MM.1S (cell line): ENCODE measurements at regions not wholly inside any gene's neighbourhood (a gene's known extent, or its start where the extent isn't known, plus 50 kb on each side); places are given as distances from the start of the nearest gene placed in this dataset.

Experiments
- DNase-seq: peaks from one replicate; pipeline ENCODE4 v3.0.0-alpha.2; 2015
- H2AFZ ChIP-seq: fragments of 300-600 bp; sonication (generic); 2 replicates; pipeline ENCODE4 v1.6.0; 2016; ENCODE audit warnings: antibody characterized with exemption, low read length
- H3F3A ChIP-seq: fragments of 300-600 bp; sonication (generic); 2 replicates; pipeline ENCODE4 v1.6.1; 2016; ENCODE audit warnings: mild to moderate bottlenecking, antibody characterized with exemption, low read length, moderate library complexity, mixed read lengths; ENCODE audit not compliant: insufficient read depth
- H3K27ac ChIP-seq: fragments of 300-600 bp; sonication (generic); 2 replicates; pipeline ENCODE4 v1.5.1; 2016; ENCODE audit warnings: mild to moderate bottlenecking, low read length
- H3K27me3 ChIP-seq: fragments of 300-600 bp; sonication (generic); replicated peaks from 2 replicates; pipeline ENCODE4 v1.6.0; 2016; ENCODE audit warnings: low read length; ENCODE audit not compliant: insufficient read depth
- H3K36me3 ChIP-seq: fragments of 300-600 bp; sonication (generic); replicated peaks from 2 replicates; pipeline ENCODE4 v1.6.1; 2016; ENCODE audit warnings: mild to moderate bottlenecking, low read length, mixed read lengths; ENCODE audit not compliant: insufficient read depth
- H3K4me1 ChIP-seq: fragments of 300-600 bp; sonication (generic); 2 replicates; pipeline ENCODE4 v1.6.1; 2016; ENCODE audit warnings: low read length, mixed read lengths
- H3K4me2 ChIP-seq: fragments of 300-600 bp; sonication (generic); 2 replicates; pipeline ENCODE4 v1.6.0; 2016; ENCODE audit warnings: low read depth, low read length
- H3K4me3 ChIP-seq: fragments of 300-600 bp; sonication (generic); 2 replicates; pipeline ENCODE4 v1.5.1; 2016; ENCODE audit warnings: low read length, mixed read lengths
- H3K79me2 ChIP-seq: fragments of 300-600 bp; sonication (generic); 2 replicates; pipeline ENCODE4 v1.6.1; 2016; ENCODE audit warnings: mixed run types, low read length, mixed read lengths
- H3K9ac ChIP-seq: fragments of 300-600 bp; sonication (generic); 2 replicates; pipeline ENCODE4 v1.6.1; 2016; ENCODE audit warnings: low read length, mixed read lengths
- H3K9me2 ChIP-seq: fragments of 300-600 bp; sonication (generic); replicated peaks from 2 replicates; pipeline ENCODE4 v1.6.1; 2016; ENCODE audit warnings: mild to moderate bottlenecking, low read length, mixed read lengths; ENCODE audit not compliant: insufficient read depth
- H3K9me3 ChIP-seq: fragments of 300-600 bp; sonication (generic); replicated peaks from 2 replicates; pipeline ENCODE4 v1.6.1; 2016; ENCODE audit warnings: mild to moderate bottlenecking, low read length, mixed read lengths; ENCODE audit not compliant: insufficient read depth
- H4K20me1 ChIP-seq: fragments of 300-600 bp; sonication (generic); 2 replicates; pipeline ENCODE4 v1.6.1; 2016; ENCODE audit warnings: mild to moderate bottlenecking, low read length, moderate library complexity, mixed read lengths; ENCODE audit not compliant: insufficient read depth
- CTCF ChIP-seq: fragments of 300-600 bp; sonication (generic); IDR thresholded peaks from 2 replicates; pipeline ENCODE4 v1.5.1; 2016; ENCODE audit warnings: antibody characterized with exemption, low read length, mixed read lengths
- EZH2 ChIP-seq: fragments of 300-600 bp; sonication (generic); optimal IDR thresholded peaks from 2 replicates; pipeline ENCODE3; 2017; ENCODE audit warnings: low read depth, mild to moderate bottlenecking, antibody characterized with exemption, low read length, mixed read lengths
- EZH2phosphoT487 ChIP-seq: fragments of 300-600 bp; sonication (generic); IDR thresholded peaks from 2 replicates; pipeline ENCODE4 v1.6.1; 2018; ENCODE audit warnings: antibody characterized with exemption, low read length

GRCh38 chr2:223155956-223156355, 104.0 kb downstream of the KCNE4 start:
- H3K9me3 ChIP-seq, result no peaks in the 10 kb centered on the region
- H3K36me3 ChIP-seq, result no peaks in the 10 kb centered on the region
- H3K27me3 ChIP-seq, result no peaks in the 10 kb centered on the region
- no peaks in the 10 kb centered on the region for H4K20me1 ChIP-seq
- H3F3A ChIP-seq, result no peaks in the 10 kb centered on the region
- H3K4me2 ChIP-seq, result no peak overlapping the region
- TF ChIP-seq EZH2phosphoT487, result no peak
- no peak for TF ChIP-seq CTCF
- TF ChIP-seq EZH2, result no peak
- H3K4me1 ChIP-seq, result no peaks in the 10 kb centered on the region
- no peak overlapping the region for H3K9ac ChIP-seq
- H3K27ac ChIP-seq, result no peak overlapping the region
- no peak overlapping the region for H2AFZ ChIP-seq
- no peak for DNase-seq
- no peaks in the 10 kb centered on the region for H3K9me2 ChIP-seq
- no peaks in the 10 kb centered on the region for H3K79me2 ChIP-seq
- H3K4me3 ChIP-seq, result no peak overlapping the region

GRCh38 chr2:223161873-223162458, 110.0 kb downstream of the KCNE4 start:
- no peak overlapping the region for H2AFZ ChIP-seq
- H3K9ac ChIP-seq, result no peak overlapping the region
- H3K4me2 ChIP-seq, result no peak overlapping the region
- H3K36me3 ChIP-seq, result no peaks in the 10 kb centered on the region
- H3K9me2 ChIP-seq, result no peaks in the 10 kb centered on the region
- no peaks in the 10 kb centered on the region for H3K9me3 ChIP-seq
- TF ChIP-seq EZH2phosphoT487 (no peak), CTCF (no peak), EZH2 (no peak)
- no peaks in the 10 kb centered on the region for H3K27me3 ChIP-seq
- H3K4me3 ChIP-seq, result no peak overlapping the region
- H4K20me1 ChIP-seq, result no peaks in the 10 kb centered on the region
- no peaks in the 10 kb centered on the region for H3K79me2 ChIP-seq
- H3K4me1 ChIP-seq, result peaks cover 2% of the 10 kb centered on the region; the same call in 1 of the 2 replicates
- no peak for DNase-seq
- no peak overlapping the region for H3K27ac ChIP-seq
- H3F3A ChIP-seq, result no peaks in the 10 kb centered on the region

DNA sequence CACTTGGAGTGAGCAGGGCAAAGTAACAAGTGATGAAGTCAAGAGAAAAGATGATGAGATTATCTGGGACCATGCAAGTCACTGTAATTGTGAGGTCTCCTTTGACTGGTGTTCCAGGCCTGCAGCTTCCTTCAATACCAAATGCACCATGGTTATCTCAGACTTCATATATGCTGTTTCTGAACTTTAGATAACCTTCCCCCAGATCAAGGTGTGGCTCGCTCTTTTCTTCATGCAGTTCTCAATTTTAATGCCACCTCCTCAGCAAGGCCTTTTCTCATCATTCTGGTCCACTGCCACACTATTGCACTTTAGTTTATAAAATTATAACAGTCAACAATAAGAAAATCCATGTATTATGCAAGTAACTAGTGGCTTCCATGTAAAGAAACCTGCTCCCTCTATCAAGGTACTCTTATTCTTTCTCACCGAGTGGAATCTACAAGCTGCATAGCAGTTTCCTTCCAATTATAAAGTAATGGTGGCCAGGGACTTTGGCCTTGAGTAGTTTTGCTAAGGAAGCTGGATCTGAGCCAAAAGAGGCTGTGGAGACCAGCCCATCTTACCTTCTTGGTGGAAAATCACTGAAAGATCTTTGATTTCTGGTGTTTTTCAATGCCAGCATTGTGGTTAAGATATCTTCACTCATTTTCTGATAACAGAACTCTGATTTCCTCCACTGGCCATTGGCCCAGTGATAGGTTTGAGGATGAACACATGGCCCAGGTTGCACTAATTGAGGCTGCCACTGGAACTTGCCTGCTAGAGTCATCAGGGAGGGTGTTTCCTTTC, 113.6 kb downstream of the KCNE4 start:
- TF ChIP-seq EZH2 (no peak), CTCF (no peak), EZH2phosphoT487 (no peak)
- no peak overlapping the region for H3K9ac ChIP-seq
- H3F3A ChIP-seq, result no peaks in the 10 kb centered on the region; the same call in 1 of the 2 replicates
- no peaks in the 10 kb centered on the region for H3K79me2 ChIP-seq
- H3K36me3 ChIP-seq, result no peaks in the 10 kb centered on the region
- no peaks in the 10 kb centered on the region for H3K9me3 ChIP-seq
- H4K20me1 ChIP-seq, result no peaks in the 10 kb centered on the region
- H3K27me3 ChIP-seq, result no peaks in the 10 kb centered on the region
- H3K4me2 ChIP-seq, result no peak overlapping the region
- H3K4me1 ChIP-seq, result peaks cover 10% of the 10 kb centered on the region; the same call in 1 of the 2 replicates
- no peak overlapping the region for H3K4me3 ChIP-seq
- no peak overlapping the region for H3K27ac ChIP-seq
- no peak overlapping the region for H2AFZ ChIP-seq
- no peak for DNase-seq
- H3K9me2 ChIP-seq, result no peaks in the 10 kb centered on the region
